AG04450 (cell line): ENCODE measurements at regions not wholly inside any gene's neighbourhood (a gene's known extent, or its start where the extent isn't known, plus 50 kb on each side); places are given as distances from the start of the nearest gene placed in this dataset.

Experiments used
- CTCF ChIA-PET: fragments of 300-600, 350-600 bp; formaldehyde crosslinking; extraction: SDS; loops from one replicate; lab custom pipeline; 2022; ENCODE audit warnings: antibody characterized with exemption, inconsistent platforms; lab: Charles Lee
- POLR2A ChIA-PET: fragments of 350-600 bp; formaldehyde crosslinking; extraction: SDS; loops from one replicate; lab custom pipeline; 2021; ENCODE audit warnings: antibody characterized with exemption, inconsistent platforms; lab: Yijun Ruan, JAX
- DNase-seq: peaks from one replicate; pipeline ENCODE4 v3.0.0-alpha.2; 2011; ENCODE audit warnings: low read depth, low spot score
- H3K27ac ChIP-seq: one replicate; pipeline ENCODE4 v1.5.1; 2012; ENCODE audit warnings: low read depth, low read length, control low read depth
- H3K27me3 ChIP-seq: one replicate; pipeline ENCODE4 v1.6.0; 2012; ENCODE audit warnings: low read length; ENCODE audit not compliant: control insufficient read depth, insufficient read depth
- H3K4me3 ChIP-seq: 2 replicates; pipeline ENCODE4 v1.5.1; 2011; ENCODE audit warnings: mild to moderate bottlenecking, low read depth, low read length, control low read depth
- H3K9me3 ChIP-seq: 2 replicates; pipeline ENCODE4 v1.5.1; 2012; ENCODE audit warnings: low read length; ENCODE audit not compliant: control insufficient read depth, insufficient read depth
- CTCF ChIP-seq: IDR thresholded peaks from 2 replicates; pipeline ENCODE4 v1.5.1; 2011; ENCODE audit warnings: low read depth, low read length, control low read depth, inconsistent platforms

- ChIA-PET POLR2A (no interaction called here), CTCF (interaction anchor here (1.4 kb wide), 1 partner anchor 778 kb away, joined by 3 read pairs; no protein-coding TSS in a partner anchor)
- Histone ChIP-seq H3K27me3 (no peaks in the 10 kb centered on the region), H3K9me3 (no peaks in the 10 kb centered on the region), H3K27ac (no peak overlapping the region), H3K4me3 (no peak overlapping the region)
- no peak for DNase-seq
- TF ChIP-seq CTCF, result no peak
Observed at GRCh38 chr2:195289081-195289480, 367.9 kb upstream of the SLC39A10 start.

GRCh38 chr2:195279840-195280427 lies 377.1 kb upstream of the SLC39A10 start:
- ChIA-PET POLR2A (no interaction called here), CTCF (no interaction called here)
- Histone ChIP-seq H3K9me3 (no peaks in the 10 kb centered on the region), H3K27me3 (no peaks in the 10 kb centered on the region), H3K4me3 (no peak overlapping the region), H3K27ac (no peak overlapping the region)
- DNase-seq, result no peak
- no peak for TF ChIP-seq CTCF

GRCh38 chr2:195270466-195271039 lies 386.5 kb upstream of the SLC39A10 start:
- H3K27me3 ChIP-seq, result no peaks in the 10 kb centered on the region
- H3K9me3 ChIP-seq, result no peaks in the 10 kb centered on the region
- DNase-seq, result no peak
- H3K27ac ChIP-seq, result no peak overlapping the region
- TF ChIP-seq CTCF, result no peak
- ChIA-PET POLR2A (no interaction called here), CTCF (interaction anchor here (0.6 kb wide), 1 partner anchor 402 kb away, joined by 5 read pairs; no protein-coding TSS in a partner anchor)
- no peak overlapping the region for H3K4me3 ChIP-seq

GRCh38 chr2:195269220-195269619 lies 387.8 kb upstream of the SLC39A10 start:
- POLR2A ChIA-PET, result no interaction called here
- no peaks in the 10 kb centered on the region for H3K27me3 ChIP-seq
- CTCF ChIA-PET, result no interaction called here
- no peak overlapping the region for H3K4me3 ChIP-seq
- no peaks in the 10 kb centered on the region for H3K9me3 ChIP-seq
- no peak for TF ChIP-seq CTCF
- no peak overlapping the region for H3K27ac ChIP-seq
- no peak for DNase-seq

- no peak for DNase-seq
- Histone ChIP-seq H3K9me3 (no peaks in the 10 kb centered on the region), H3K4me3 (no peak overlapping the region), H3K27me3 (no peaks in the 10 kb centered on the region), H3K27ac (no peak overlapping the region)
- POLR2A ChIA-PET, result no interaction called here
- CTCF ChIA-PET, result interaction anchor here (0.6 kb wide), 1 partner anchor 60 kb away, joined by 3 read pairs; no protein-coding TSS in a partner anchor
- TF ChIP-seq CTCF, result no peak
Observed at GRCh38 chr2:195257979-195258378, 399.0 kb upstream of the SLC39A10 start.
